SK-N-SH treated with all-trans-retinoic acid at 6 μM for 48 hours (cell line): ENCODE measurements at regions not wholly inside any gene's neighbourhood (a gene's known extent, or its start where the extent isn't known, plus 50 kb on each side); places are given as distances from the start of the nearest gene placed in this dataset.

Source experiments
- ATAC-seq: fragments of 200-7000 bp; cut with Tn5 transposase; 3 replicates; pipeline ENCODE4 v1.9.1; 2020; ENCODE audit warnings: mild to moderate bottlenecking, moderate library complexity
- ARNTL ChIP-seq: fragments of 450-650 bp; formaldehyde crosslinking; IDR thresholded peaks from 2 replicates; pipeline ENCODE4 v1.5.0; 2020; ENCODE audit warnings: low read depth, mild to moderate bottlenecking, moderate library complexity, borderline replicate concordance
- BACH2 ChIP-seq: fragments of 250-450 bp; sonication (Bioruptor Pico); IDR thresholded peaks from 2 replicates; pipeline ENCODE4 v1.9.0; 2021; ENCODE audit warnings: mild to moderate bottlenecking, borderline replicate concordance
- CSDC2 ChIP-seq: fragments of 250-450 bp; sonication (Bioruptor Pico); IDR thresholded peaks from 2 replicates; pipeline ENCODE4 v1.5.0; 2020; ENCODE audit warnings: mild to moderate bottlenecking, moderate library complexity
- ESRRG ChIP-seq: fragments of 250-450 bp; sonication (Bioruptor Pico); IDR thresholded peaks from 2 replicates; pipeline ENCODE4 v1.6.1; 2021; ENCODE audit warnings: mild to moderate bottlenecking
- GLIS3 ChIP-seq: fragments of 250-450 bp; sonication (Bioruptor Pico); IDR thresholded peaks from 2 replicates; pipeline ENCODE4 v1.5.0; 2020; ENCODE audit warnings: mild to moderate bottlenecking, moderate library complexity
- ISL1 ChIP-seq: fragments of 250-450 bp; sonication (Bioruptor Pico); IDR thresholded peaks from 2 replicates; pipeline ENCODE4 v2.1.2; 2022; ENCODE audit warnings: mild to moderate bottlenecking, moderate library complexity
- OSR1 ChIP-seq: fragments of 250-450 bp; sonication (Bioruptor Pico); IDR thresholded peaks from 2 replicates; pipeline ENCODE4 v1.8.0; 2022; ENCODE audit warnings: moderate library complexity, mild to moderate bottlenecking, inconsistent platforms
- PPARA ChIP-seq: fragments of 250-450 bp; sonication (Bioruptor Pico); IDR thresholded peaks from 2 replicates; pipeline ENCODE4 v1.5.0; 2020; ENCODE audit warnings: mild to moderate bottlenecking, borderline replicate concordance
- RARB ChIP-seq: fragments of 250-450 bp; sonication (Bioruptor Pico); IDR thresholded peaks from 2 replicates; pipeline ENCODE4 v1.8.0; 2021; ENCODE audit warnings: mild to moderate bottlenecking, moderate library complexity
- TCF4 ChIP-seq: fragments of 250-450 bp; sonication (Bioruptor Pico); IDR thresholded peaks from 2 replicates; pipeline ENCODE4 v1.8.0; 2021; ENCODE audit warnings: mild to moderate bottlenecking, moderate library complexity, borderline replicate concordance
- TOX ChIP-seq: fragments of 250-450 bp; sonication (Bioruptor Pico); IDR thresholded peaks from 2 replicates; pipeline ENCODE4 v1.8.0; 2021; ENCODE audit warnings: mild to moderate bottlenecking, moderate library complexity, borderline replicate concordance
- ZC3H10 ChIP-seq: fragments of 250-450 bp; sonication (Bioruptor Pico); IDR thresholded peaks from 2 replicates; pipeline ENCODE4 v1.5.1; 2021; ENCODE audit warnings: mild to moderate bottlenecking, moderate library complexity
- ZNF565 ChIP-seq: fragments of 450-650 bp; formaldehyde crosslinking; conservative IDR thresholded peaks from 2 replicates; pipeline ENCODE4 v1.5.0; 2020; ENCODE audit warnings: low read depth, mild to moderate bottlenecking, moderate library complexity
- ZNF70 ChIP-seq: fragments of 450-650 bp; formaldehyde crosslinking; IDR thresholded peaks from 2 replicates; pipeline ENCODE4 v1.5.0; 2020; ENCODE audit warnings: mild to moderate bottlenecking, moderate library complexity
- TF ChIP-seq, protein P1 (sequence below): fragments of 250-450 bp; sonication (Bioruptor Pico); IDR thresholded peaks from 2 replicates; pipeline ENCODE4 v1.5.1; 2021; ENCODE audit warnings: mild to moderate bottlenecking, moderate library complexity
- TF ChIP-seq, protein P2 (sequence below): fragments of 250-450 bp; sonication (Bioruptor Pico); IDR thresholded peaks from 2 replicates; pipeline ENCODE4 v1.5.0; 2020; ENCODE audit warnings: mild to moderate bottlenecking, moderate library complexity
- TF ChIP-seq, protein P3 (sequence below): fragments of 250-450 bp; sonication (Bioruptor Pico); IDR thresholded peaks from 2 replicates; pipeline ENCODE4 v1.5.1; 2020; ENCODE audit warnings: low read depth, mild to moderate bottlenecking, moderate library complexity

DNA sequence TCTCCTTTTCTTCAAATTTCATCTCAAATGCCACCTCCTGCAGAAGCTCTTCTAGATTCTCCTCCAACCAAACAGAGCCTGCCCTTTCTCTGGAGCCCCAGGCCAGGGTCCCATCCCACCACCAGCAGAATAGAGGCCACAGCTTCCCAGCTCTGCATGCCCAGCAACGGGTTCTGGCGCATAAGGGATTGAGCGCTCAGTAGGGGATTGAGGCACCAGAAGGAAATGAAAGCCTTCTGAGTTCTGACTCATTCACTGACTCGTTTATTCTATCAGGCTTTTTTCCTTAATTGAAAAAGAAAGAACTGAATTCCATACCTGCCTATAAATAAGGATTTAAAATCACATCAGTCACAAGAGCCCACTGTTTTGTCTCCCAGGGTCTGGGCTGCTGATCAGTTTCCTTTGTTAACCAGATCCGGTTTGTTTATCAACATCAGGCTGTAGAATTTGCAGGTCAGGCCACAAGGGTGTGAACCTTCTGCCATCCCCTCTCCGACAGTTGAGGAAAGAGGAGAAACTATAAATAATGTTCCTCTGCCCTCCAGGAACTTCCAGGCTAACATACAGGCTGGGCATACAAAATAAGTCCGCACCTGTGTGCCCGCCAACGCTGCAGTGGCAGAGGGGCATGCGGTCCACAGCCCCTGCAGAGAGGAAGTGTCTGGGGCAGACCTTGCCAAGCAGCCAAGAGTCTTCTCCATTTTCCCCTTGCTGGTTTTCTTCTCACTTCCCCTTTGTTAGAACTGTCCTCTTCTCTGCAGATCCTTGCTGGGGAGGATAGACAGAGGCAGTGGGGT is 63.5 kb upstream of the PRDM11 start:
- no peak for ATAC-seq
- TF ChIP-seq ZNF565 (CRISPR knock-in tag): no peak

DNA sequence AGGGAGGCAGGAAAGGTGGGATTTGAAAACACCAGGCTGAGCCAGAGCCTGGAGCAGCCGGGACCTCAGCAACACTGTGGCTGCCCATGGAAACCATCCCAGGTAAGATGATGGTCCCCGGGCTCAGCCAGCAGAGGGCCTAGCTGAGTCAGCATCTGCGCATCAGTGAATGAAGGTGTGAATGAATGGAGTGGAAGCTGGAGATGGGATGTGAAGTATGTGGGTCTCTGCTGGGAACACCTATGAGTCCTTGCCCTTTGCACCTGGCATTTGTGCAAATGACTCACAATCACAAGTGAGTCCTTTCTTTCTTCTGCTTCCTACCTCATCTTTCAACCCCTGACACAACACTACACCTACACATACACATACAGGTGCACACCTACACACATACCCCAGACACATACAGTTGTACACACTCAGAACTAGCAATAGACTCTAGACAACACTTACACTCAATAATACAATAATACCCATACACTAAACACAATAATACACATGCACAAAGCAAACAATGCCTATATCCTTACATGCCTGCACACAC is 62.8 kb upstream of the PRDM11 start:
- no peak for TF ChIP-seq OSR1
- no peak for TF ChIP-seq PPARA (CRISPR knock-in tag)
- no peak for TF ChIP-seq GLIS3
- no peak for TF ChIP-seq ZC3H10 (CRISPR knock-in tag)
- TF ChIP-seq, protein P1, sequence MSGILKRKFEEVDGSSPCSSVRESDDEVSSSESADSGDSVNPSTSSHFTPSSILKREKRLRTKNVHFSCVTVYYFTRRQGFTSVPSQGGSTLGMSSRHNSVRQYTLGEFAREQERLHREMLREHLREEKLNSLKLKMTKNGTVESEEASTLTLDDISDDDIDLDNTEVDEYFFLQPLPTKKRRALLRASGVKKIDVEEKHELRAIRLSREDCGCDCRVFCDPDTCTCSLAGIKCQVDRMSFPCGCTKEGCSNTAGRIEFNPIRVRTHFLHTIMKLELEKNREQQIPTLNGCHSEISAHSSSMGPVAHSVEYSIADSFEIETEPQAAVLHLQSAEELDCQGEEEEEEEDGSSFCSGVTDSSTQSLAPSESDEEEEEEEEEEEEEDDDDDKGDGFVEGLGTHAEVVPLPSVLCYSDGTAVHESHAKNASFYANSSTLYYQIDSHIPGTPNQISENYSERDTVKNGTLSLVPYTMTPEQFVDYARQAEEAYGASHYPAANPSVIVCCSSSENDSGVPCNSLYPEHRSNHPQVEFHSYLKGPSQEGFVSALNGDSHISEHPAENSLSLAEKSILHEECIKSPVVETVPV (CRISPR knock-in tag): no peak
- no peak for TF ChIP-seq RARB (CRISPR knock-in tag)
- TF ChIP-seq CSDC2 (CRISPR knock-in tag): no peak
- no peak for TF ChIP-seq ISL1
- TF ChIP-seq ZNF70 (CRISPR knock-in tag): no peak
- TF ChIP-seq, protein P2, sequence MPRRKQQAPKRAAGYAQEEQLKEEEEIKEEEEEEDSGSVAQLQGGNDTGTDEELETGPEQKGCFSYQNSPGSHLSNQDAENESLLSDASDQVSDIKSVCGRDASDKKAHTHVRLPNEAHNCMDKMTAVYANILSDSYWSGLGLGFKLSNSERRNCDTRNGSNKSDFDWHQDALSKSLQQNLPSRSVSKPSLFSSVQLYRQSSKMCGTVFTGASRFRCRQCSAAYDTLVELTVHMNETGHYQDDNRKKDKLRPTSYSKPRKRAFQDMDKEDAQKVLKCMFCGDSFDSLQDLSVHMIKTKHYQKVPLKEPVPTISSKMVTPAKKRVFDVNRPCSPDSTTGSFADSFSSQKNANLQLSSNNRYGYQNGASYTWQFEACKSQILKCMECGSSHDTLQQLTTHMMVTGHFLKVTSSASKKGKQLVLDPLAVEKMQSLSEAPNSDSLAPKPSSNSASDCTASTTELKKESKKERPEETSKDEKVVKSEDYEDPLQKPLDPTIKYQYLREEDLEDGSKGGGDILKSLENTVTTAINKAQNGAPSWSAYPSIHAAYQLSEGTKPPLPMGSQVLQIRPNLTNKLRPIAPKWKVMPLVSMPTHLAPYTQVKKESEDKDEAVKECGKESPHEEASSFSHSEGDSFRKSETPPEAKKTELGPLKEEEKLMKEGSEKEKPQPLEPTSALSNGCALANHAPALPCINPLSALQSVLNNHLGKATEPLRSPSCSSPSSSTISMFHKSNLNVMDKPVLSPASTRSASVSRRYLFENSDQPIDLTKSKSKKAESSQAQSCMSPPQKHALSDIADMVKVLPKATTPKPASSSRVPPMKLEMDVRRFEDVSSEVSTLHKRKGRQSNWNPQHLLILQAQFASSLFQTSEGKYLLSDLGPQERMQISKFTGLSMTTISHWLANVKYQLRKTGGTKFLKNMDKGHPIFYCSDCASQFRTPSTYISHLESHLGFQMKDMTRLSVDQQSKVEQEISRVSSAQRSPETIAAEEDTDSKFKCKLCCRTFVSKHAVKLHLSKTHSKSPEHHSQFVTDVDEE (CRISPR knock-in tag): no peak
- no peak for TF ChIP-seq BACH2 (CRISPR knock-in tag)
- TF ChIP-seq TCF4: no peak
- no peak for TF ChIP-seq TOX (CRISPR knock-in tag)
- peak; percentile 47; the same call in 1 of the 3 replicates for ATAC-seq

DNA sequence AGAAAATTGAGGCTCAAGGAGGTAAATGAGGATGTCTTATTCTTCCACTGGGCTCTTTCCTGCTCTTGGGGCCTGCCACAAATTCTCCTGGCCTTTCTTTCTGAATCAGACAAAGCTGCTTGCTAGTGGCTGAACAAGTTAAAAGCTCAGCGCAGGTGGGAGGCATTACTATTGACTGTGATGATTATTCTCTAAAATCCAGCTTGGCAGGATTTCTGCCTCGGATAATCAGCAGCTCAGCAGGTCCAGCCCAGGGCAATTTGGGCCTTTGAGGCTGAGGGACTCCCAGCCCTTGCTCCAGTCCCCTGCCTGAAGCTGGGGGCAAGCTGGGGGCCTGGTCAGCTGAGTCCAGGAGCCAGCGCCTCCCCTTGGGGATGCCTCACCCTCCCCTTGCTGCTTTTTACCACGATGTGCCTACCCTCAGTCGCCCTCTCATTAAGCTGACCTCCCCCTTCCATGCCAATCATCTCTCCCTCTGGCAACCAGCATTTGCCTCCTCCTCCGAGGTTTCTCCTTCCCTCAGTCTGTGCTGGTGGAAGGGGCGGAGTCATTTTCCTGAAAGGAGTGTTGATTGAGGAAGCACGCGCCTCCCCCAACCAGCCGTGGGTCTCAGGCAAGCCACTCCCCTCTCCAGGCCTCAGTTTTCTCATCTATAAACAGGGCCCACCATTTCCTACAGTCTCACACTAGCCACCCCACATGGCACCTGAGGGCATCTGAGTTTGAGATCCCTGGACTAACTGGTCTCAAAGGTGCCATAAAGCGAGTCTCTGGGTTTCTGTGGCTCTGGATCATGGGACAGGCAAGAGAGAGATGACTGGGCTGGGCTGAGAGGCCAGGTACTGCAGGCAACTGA is 60.6 kb upstream of the PRDM11 start:
- no peak for TF ChIP-seq RARB (CRISPR knock-in tag)
- TF ChIP-seq, all 23 proteins: peak for 0
- ATAC-seq: no peak

DNA sequence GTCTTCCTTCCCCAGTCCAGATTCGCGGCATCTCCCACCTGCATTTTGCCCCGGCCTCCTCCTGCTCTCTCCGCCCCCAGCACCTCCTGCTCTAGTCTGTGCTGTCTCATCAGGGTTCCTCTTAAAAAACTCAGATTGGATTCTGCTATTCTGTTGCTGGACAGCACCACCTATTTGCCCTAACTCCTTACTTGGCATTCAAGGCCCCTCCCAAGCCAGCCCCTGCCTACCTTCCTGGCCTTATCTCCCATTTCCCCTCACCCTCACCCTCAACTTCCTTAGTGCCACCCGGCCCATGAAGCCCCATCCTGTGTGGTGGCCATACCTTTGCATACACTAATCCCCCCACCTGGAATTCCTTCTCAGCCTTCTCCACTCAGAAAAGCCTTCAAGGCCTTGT is 59.9 kb upstream of the PRDM11 start:
- no peak for TF ChIP-seq ZC3H10 (CRISPR knock-in tag)
- no peak for TF ChIP-seq PPARA (CRISPR knock-in tag)
- no peak for TF ChIP-seq GLIS3
- no peak for TF ChIP-seq BACH2 (CRISPR knock-in tag)
- no peak for TF ChIP-seq ISL1
- no peak for TF ChIP-seq ARNTL (CRISPR knock-in tag)
- TF ChIP-seq ZNF565 (CRISPR knock-in tag): no peak
- TF ChIP-seq ESRRG: no peak
- TF ChIP-seq, protein P1 (CRISPR knock-in tag): no peak
- TF ChIP-seq CSDC2 (CRISPR knock-in tag): no peak
- TF ChIP-seq RARB (CRISPR knock-in tag): no peak

DNA sequence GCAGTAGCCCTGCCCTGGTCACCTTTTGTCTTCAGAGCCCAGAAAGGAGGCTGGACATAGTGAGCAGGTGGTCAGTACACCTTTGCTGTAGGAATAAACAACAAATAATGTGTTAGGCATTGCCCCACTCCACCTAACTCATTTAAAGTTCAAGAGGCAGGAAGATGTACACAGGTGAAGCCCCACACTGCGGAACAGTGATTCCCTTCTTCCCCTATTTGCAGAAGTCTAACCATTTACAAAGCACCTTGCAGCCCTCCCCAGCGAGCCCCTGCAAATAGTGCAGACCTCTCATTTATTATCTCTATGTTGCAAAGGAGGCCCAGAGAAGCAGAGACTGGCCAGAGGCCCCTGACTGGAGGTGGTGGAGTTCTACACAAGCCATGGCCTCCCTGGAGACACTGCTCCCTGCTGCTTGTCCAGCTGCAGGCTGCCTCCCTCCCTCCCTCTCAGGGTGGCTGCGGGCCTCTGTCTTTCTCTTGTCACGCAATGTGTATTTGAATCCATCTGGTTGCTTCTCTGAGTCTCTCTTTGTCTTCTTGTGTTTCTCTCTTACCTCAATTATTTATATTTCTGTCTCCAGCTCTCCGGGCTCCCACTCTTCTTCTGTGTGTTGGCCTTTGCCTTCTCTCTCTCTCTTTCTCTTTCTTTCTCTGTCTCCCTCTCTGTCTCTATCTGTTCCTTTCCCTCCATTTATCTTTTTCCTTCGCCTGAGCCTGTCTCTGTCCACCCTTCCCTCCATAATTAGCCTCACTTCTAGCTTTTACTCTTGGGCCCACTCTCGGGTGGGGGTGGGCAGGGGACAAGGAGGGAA is 59.1 kb upstream of the PRDM11 start:
- no peak for TF ChIP-seq CSDC2 (CRISPR knock-in tag)
- no peak for TF ChIP-seq TOX (CRISPR knock-in tag)
- TF ChIP-seq TCF4: no peak
- TF ChIP-seq, protein P3, sequence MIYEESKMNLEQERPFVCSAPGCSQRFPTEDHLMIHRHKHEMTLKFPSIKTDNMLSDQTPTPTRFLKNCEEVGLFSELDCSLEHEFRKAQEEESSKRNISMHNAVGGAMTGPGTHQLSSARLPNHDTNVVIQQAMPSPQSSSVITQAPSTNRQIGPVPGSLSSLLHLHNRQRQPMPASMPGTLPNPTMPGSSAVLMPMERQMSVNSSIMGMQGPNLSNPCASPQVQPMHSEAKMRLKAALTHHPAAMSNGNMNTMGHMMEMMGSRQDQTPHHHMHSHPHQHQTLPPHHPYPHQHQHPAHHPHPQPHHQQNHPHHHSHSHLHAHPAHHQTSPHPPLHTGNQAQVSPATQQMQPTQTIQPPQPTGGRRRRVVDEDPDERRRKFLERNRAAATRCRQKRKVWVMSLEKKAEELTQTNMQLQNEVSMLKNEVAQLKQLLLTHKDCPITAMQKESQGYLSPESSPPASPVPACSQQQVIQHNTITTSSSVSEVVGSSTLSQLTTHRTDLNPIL (CRISPR knock-in tag): no peak
- no peak for TF ChIP-seq ARNTL (CRISPR knock-in tag)

More for the DNA sequence above, 59.9 kb upstream of the PRDM11 start:
- ATAC-seq: no peak

More for the DNA sequence above, 59.1 kb upstream of the PRDM11 start:
- ATAC-seq: no peak
